ENCODE measurements at regions not wholly inside any gene's neighbourhood (a gene's known extent, or its start where the extent isn't known, plus 50 kb on each side); places are given as distances from the start of the nearest gene placed in this dataset.

- Histone ChIP-seq H3K4me3 (no peak overlapping the region), H3K27me3 (ENCODE audit: control insufficient read depth in 3 of 3, insufficient read depth in 3 of 3, low read length in 2 of 3) (no peaks in the 10 kb centered on the region), H3K4me1 (ENCODE audit: control insufficient read depth in 5 of 5, insufficient read depth in 5 of 5, low read length in 5 of 5) (no peaks in the 10 kb centered on the region), H3K9ac (ENCODE audit: insufficient read depth in 1 of 2, low read length in 2 of 2) (no peak overlapping the region), H3K36me3 (ENCODE audit: control insufficient read depth in 4 of 4, insufficient read depth in 4 of 4, low read length in 4 of 4) (no peaks in the 10 kb centered on the region), H3K9me3 (ENCODE audit: control insufficient read depth in 4 of 4, insufficient read depth in 3 of 4, low read length in 3 of 4) (peaks cover 0 to 5% (median 3%) of the 10 kb centered on the region in 4 donors), H3K27ac (ENCODE audit: low read depth in 1 of 2, low read length in 1 of 2) (no peak overlapping the region)
- WGBS, 2 donors: 95 to 97% methylated on average over 5 of the region's 5 CpGs
- DNase-seq: no peak
- ATAC-seq (ENCODE audit: insufficient read depth, low FRiP score): no peak
- TF ChIP-seq, protein P1, sequence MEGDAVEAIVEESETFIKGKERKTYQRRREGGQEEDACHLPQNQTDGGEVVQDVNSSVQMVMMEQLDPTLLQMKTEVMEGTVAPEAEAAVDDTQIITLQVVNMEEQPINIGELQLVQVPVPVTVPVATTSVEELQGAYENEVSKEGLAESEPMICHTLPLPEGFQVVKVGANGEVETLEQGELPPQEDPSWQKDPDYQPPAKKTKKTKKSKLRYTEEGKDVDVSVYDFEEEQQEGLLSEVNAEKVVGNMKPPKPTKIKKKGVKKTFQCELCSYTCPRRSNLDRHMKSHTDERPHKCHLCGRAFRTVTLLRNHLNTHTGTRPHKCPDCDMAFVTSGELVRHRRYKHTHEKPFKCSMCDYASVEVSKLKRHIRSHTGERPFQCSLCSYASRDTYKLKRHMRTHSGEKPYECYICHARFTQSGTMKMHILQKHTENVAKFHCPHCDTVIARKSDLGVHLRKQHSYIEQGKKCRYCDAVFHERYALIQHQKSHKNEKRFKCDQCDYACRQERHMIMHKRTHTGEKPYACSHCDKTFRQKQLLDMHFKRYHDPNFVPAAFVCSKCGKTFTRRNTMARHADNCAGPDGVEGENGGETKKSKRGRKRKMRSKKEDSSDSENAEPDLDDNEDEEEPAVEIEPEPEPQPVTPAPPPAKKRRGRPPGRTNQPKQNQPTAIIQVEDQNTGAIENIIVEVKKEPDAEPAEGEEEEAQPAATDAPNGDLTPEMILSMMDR (IDR thresholded peaks at IDR 0.05; ENCODE audit: control extremely low read depth, extremely low read depth): no peak
Measured at GRCh38 chr3:72565593-72565992, 282.7 kb downstream of the SHQ1 start.

- Histone ChIP-seq H3K4me1 (ENCODE audit: control insufficient read depth in 5 of 5, insufficient read depth in 5 of 5, low read length in 5 of 5) (no peaks in the 10 kb centered on the region), H3K27me3 (ENCODE audit: control insufficient read depth in 3 of 3, insufficient read depth in 3 of 3, low read length in 2 of 3) (no peaks in the 10 kb centered on the region), H3K4me3 (no peak overlapping the region), H3K27ac (ENCODE audit: low read depth in 1 of 2, low read length in 1 of 2) (no peak overlapping the region), H3K9ac (ENCODE audit: insufficient read depth in 1 of 2, low read length in 2 of 2) (no peak overlapping the region), H3K9me3 (ENCODE audit: control insufficient read depth in 4 of 4, insufficient read depth in 3 of 4, low read length in 3 of 4) (peaks cover 0 to 5% (median 3%) of the 10 kb centered on the region in 4 donors), H3K36me3 (ENCODE audit: control insufficient read depth in 4 of 4, insufficient read depth in 4 of 4, low read length in 4 of 4) (no peaks in the 10 kb centered on the region)
- TF ChIP-seq, protein P1 (IDR thresholded peaks at IDR 0.05; ENCODE audit: control extremely low read depth, extremely low read depth): no peak
- WGBS, 2 donors: 96 to 97% methylated on average over 1 of the region's 1 CpG
- no peak for ATAC-seq (ENCODE audit: insufficient read depth, low FRiP score)
- DNase-seq: peak in 1 of 3 donors; percentile 39
Measured at GRCh38 chr3:72563690-72564370, 284.4 kb downstream of the SHQ1 start.

- Histone ChIP-seq H3K27ac (ENCODE audit: low read depth in 1 of 2, low read length in 1 of 2) (no peak overlapping the region), H3K9me3 (ENCODE audit: control insufficient read depth in 4 of 4, insufficient read depth in 3 of 4, low read length in 3 of 4) (peaks cover 0 to 5% (median 3%) of the 10 kb centered on the region in 4 donors), H3K36me3 (ENCODE audit: control insufficient read depth in 4 of 4, insufficient read depth in 4 of 4, low read length in 4 of 4) (no peaks in the 10 kb centered on the region), H3K9ac (ENCODE audit: insufficient read depth in 1 of 2, low read length in 2 of 2) (no peak overlapping the region), H3K4me3 (no peak overlapping the region), H3K4me1 (ENCODE audit: control insufficient read depth in 5 of 5, insufficient read depth in 5 of 5, low read length in 5 of 5) (no peaks in the 10 kb centered on the region), H3K27me3 (ENCODE audit: control insufficient read depth in 3 of 3, insufficient read depth in 3 of 3, low read length in 2 of 3) (no peaks in the 10 kb centered on the region)
- WGBS, 2 donors: 93 to 95% methylated on average over 8 of the region's 8 CpGs
- no peak for ATAC-seq (ENCODE audit: insufficient read depth, low FRiP score)
- DNase-seq: no peak
- TF ChIP-seq, protein P1 (IDR thresholded peaks at IDR 0.05; ENCODE audit: control extremely low read depth, extremely low read depth): no peak
Measured at GRCh38 chr3:72560846-72561675, 287.2 kb downstream of the SHQ1 start.
